ENCODE measurements at regions not wholly inside any gene's neighbourhood (a gene's known extent, or its start where the extent isn't known, plus 50 kb on each side); places are given as distances from the start of the nearest gene placed in this dataset.
"Not testable (repeated sequence)": the region's sequence is repeated elsewhere in the genome, so short reads cannot be mapped to it uniquely, and the experiment has no call there.

DNA sequence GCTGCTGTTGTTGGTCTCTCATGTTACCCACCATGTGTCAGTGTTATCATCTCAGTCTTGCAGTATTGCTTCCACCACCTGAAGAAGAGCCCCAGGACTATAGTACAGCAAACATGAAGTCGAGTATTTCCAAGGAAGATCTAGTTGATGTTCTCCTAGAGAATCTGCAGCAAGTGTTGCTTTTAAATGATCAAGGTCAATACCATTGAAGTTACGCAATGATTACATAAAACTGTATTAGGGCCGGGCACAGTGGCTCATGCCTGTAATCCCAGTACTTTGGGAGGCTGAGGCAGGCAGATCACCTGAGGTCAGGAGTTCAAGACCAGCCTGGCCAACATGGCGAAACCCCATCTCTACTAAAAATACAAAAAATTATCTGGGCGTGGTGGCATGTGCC, 173.9 kb downstream of the TJP1 start:
- not testable (repeated sequence) for DNase-seq (ENCODE audit: extremely low spot score, unreplicated experiment); H3K9me3 Mint-ChIP-seq; H3K4me1 Mint-ChIP-seq (ENCODE audit: unreplicated experiment); H3K36me3 Mint-ChIP-seq; H3K27ac Mint-ChIP-seq; H3K4me3 Mint-ChIP-seq; H3K27me3 Mint-ChIP-seq

DNA sequence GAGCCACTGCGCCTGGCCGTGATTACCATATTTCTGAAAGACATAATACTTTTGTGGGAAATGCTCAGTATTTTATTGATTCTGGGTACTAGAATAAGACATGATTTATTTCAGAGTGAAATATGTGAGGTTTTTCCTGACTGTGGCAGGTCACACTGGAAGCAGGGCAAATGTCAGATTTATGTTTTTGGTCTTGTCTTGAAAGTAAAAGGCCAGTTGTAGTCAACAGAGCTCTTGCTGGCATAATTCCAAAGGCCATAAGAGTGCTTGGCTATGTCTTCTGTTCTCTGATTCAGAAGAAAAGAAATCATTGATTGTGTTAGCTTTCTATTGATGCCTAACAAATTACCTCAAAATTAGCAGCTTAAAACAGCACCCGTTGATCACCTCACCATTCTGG, 176.4 kb downstream of the TJP1 start:
- no peak for DNase-seq (ENCODE audit: extremely low spot score, unreplicated experiment)
- H3K27me3 Mint-ChIP-seq, result no peaks in the 10 kb centered on the region
- H3K4me3 Mint-ChIP-seq, result no peak overlapping the region
- H3K27ac Mint-ChIP-seq, result no peak overlapping the region
- TF ChIP-seq, protein P1, sequence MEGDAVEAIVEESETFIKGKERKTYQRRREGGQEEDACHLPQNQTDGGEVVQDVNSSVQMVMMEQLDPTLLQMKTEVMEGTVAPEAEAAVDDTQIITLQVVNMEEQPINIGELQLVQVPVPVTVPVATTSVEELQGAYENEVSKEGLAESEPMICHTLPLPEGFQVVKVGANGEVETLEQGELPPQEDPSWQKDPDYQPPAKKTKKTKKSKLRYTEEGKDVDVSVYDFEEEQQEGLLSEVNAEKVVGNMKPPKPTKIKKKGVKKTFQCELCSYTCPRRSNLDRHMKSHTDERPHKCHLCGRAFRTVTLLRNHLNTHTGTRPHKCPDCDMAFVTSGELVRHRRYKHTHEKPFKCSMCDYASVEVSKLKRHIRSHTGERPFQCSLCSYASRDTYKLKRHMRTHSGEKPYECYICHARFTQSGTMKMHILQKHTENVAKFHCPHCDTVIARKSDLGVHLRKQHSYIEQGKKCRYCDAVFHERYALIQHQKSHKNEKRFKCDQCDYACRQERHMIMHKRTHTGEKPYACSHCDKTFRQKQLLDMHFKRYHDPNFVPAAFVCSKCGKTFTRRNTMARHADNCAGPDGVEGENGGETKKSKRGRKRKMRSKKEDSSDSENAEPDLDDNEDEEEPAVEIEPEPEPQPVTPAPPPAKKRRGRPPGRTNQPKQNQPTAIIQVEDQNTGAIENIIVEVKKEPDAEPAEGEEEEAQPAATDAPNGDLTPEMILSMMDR (conservative IDR thresholded peaks at IDR 0.05), result no peak
- H3K36me3 Mint-ChIP-seq, result no peaks in the 10 kb centered on the region
- H3K9me3 Mint-ChIP-seq, result no peaks in the 10 kb centered on the region
- no peaks in the 10 kb centered on the region for H3K4me1 Mint-ChIP-seq (ENCODE audit: unreplicated experiment)

DNA sequence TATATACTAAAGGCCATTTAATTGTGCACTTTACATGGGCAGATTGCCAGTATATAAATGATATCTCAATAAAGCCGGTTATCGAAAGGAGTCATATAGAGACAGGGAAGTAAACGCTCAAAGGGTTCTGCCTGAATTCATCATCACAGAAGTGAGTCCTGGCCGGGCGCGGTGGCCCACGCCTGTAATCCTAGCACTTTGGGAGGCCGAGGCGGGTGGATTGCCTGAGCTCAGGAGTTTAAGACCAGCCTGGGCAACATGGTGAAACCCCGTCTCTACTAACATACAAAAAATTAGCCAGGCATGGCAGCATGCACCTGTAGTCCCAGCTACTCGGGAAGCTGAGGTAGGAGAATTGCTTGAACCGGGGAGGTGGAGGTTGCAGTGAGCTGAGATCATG, 177.9 kb downstream of the TJP1 start:
- H3K9me3 Mint-ChIP-seq; H3K4me1 Mint-ChIP-seq (ENCODE audit: unreplicated experiment); H3K36me3 Mint-ChIP-seq; H3K27me3 Mint-ChIP-seq; DNase-seq (ENCODE audit: extremely low spot score, unreplicated experiment); H3K4me3 Mint-ChIP-seq; H3K27ac Mint-ChIP-seq: not testable (repeated sequence)

DNA sequence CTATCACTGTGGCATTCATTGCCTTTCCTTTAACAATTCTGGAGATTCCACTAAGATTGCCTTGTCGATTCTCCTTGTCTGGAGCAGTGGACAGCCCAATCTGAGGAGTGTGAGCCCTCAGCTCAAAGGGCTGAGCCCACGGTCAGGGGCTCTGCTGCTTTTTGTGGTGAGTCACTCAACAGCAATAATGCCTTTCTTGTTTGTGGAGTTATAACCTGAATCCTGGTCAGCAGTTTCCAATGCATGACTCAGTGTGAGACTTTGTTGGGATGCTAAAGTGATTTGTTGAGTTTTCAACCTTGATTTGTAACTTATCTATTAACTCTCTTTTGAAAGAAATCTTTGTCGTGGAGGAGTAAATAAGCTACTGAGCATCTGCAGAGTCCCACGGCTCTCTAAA, 183.5 kb downstream of the TJP1 start:
- Mint-ChIP-seq H3K4me3 (no peak overlapping the region), H3K27me3 (peaks cover 4% of the 10 kb centered on the region), H3K27ac (no peak overlapping the region), H3K4me1 (ENCODE audit: unreplicated experiment) (no peaks in the 10 kb centered on the region), H3K9me3 (no peaks in the 10 kb centered on the region), H3K36me3 (no peaks in the 10 kb centered on the region)
- TF ChIP-seq, protein P1 (conservative IDR thresholded peaks at IDR 0.05), result no peak
- DNase-seq (ENCODE audit: extremely low spot score, unreplicated experiment), result no peak

DNA sequence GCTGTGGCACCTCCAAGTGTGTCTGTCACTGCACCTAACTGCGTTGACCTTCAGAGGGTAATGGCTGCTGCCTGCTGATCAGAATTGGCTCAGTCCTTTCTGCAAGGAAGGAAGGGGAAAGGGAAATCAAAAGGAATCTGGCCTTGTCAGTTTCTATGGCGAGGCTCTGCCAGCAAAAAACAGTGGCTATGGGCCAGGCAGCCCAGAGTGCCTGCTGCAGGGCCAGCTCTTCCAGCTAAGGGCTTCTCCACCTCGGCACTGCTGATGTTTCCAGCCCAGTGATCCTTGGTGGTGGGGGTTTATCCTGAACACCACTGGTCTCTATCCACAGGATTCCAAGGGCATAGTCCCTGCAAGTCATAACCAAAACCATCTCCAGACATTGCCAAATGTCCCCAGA, 184.3 kb downstream of the TJP1 start:
- TF ChIP-seq, protein P1 (conservative IDR thresholded peaks at IDR 0.05), result no peak
- Mint-ChIP-seq H3K36me3 (no peaks in the 10 kb centered on the region), H3K4me3 (no peak overlapping the region), H3K27me3 (peaks cover 4% of the 10 kb centered on the region), H3K4me1 (ENCODE audit: unreplicated experiment) (no peaks in the 10 kb centered on the region), H3K27ac (no peak overlapping the region), H3K9me3 (no peaks in the 10 kb centered on the region)
- no peak for DNase-seq (ENCODE audit: extremely low spot score, unreplicated experiment)

DNA sequence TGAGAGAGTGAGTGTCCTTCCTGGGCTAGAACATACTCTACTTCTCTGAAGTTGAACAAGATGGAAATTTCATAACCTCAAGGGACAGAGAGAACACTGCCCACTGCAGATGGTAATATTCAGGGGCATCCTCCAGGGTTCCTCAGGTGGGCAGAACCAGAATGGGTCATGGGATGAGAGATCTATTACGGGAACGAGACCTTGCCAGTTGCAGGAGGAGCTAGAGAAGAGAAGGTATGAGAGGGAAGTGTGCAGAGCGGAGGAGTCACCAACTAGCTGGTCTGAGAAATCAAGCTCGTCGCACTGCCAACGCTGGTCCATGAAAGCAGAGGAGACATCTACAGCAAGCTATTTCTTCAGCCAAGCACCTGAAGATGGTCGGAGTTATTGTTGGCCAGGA, 184.7 kb downstream of the TJP1 start:
- H3K36me3 Mint-ChIP-seq, result no peaks in the 10 kb centered on the region
- TF ChIP-seq, protein P1 (conservative IDR thresholded peaks at IDR 0.05), result no peak
- H3K4me3 Mint-ChIP-seq, result no peak overlapping the region
- H3K9me3 Mint-ChIP-seq, result no peaks in the 10 kb centered on the region
- no peak for DNase-seq (ENCODE audit: extremely low spot score, unreplicated experiment)
- H3K27ac Mint-ChIP-seq, result no peak overlapping the region
- peaks cover 4% of the 10 kb centered on the region for H3K27me3 Mint-ChIP-seq
- H3K4me1 Mint-ChIP-seq (ENCODE audit: unreplicated experiment), result no peaks in the 10 kb centered on the region

DNA sequence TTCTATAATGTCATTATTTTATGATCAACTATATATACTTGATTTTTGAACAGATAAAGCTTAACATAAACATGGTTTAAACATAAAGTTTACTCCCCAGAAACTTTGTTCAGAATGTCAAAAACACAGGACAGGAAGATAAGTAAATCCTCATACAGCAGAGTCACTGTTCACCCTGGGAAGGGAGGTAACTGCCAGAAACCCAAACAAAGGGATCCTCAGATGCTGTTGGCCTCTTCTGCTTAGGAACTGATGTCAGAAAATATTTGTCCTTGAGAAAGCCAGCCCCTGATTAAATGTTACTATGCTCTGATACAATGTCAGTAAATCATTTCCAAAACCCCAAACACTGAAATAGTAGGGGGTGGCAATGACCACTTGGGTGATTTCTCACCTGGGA, 185.3 kb downstream of the TJP1 start:
- H3K4me1 Mint-ChIP-seq (ENCODE audit: unreplicated experiment), result no peaks in the 10 kb centered on the region
- TF ChIP-seq, protein P1 (conservative IDR thresholded peaks at IDR 0.05), result no peak
- H3K36me3 Mint-ChIP-seq, result no peaks in the 10 kb centered on the region
- no peak overlapping the region for H3K27ac Mint-ChIP-seq
- DNase-seq (ENCODE audit: extremely low spot score, unreplicated experiment), result no peak
- no peak overlapping the region for H3K4me3 Mint-ChIP-seq
- peaks cover 4% of the 10 kb centered on the region for H3K27me3 Mint-ChIP-seq
- no peaks in the 10 kb centered on the region for H3K9me3 Mint-ChIP-seq

All from type B pancreatic cell (in vitro differentiated cells).